Muscle of back (tissue), 3 donors: ENCODE measurements at regions not wholly inside any gene's neighbourhood (a gene's known extent, or its start where the extent isn't known, plus 50 kb on each side); places are given as distances from the start of the nearest gene placed in this dataset.

ENCODE experiments used
- DNase-seq, 3 donors: peaks; one replicate each; pipeline versions ENCODE4 v3.0.0 to v3.0.0-alpha.2; 2013

DNA sequence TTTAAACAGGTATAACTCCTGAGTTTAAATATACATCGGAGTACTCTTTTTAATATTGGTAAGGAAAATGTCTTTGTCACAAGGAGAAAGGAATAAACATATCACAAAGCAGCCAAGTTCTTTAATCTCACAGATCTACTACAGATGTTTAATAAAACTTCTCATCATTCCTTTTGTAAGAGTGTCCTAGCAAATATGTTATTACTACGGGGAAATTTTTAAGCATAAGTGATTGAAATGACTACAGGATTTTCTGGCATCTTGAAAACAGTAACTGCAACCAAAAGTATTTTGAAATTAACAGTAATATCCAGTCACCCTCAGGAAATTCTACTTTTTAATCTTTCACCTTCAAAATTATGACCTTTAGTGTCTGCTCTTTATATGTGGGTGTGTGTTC, 403.1 kb downstream of the IRS1 start:
- DNase-seq, result no peak

GRCh38 chr2:226387499-226387942, 412.1 kb downstream of the IRS1 start:
- no peak for DNase-seq

- DNase-seq, result no peak
Measured at GRCh38 chr2:226383461-226383860, 416.2 kb downstream of the IRS1 start.

- no peak for DNase-seq
Measured at GRCh38 chr2:226380679-226381078, 418.9 kb downstream of the IRS1 start.

DNA sequence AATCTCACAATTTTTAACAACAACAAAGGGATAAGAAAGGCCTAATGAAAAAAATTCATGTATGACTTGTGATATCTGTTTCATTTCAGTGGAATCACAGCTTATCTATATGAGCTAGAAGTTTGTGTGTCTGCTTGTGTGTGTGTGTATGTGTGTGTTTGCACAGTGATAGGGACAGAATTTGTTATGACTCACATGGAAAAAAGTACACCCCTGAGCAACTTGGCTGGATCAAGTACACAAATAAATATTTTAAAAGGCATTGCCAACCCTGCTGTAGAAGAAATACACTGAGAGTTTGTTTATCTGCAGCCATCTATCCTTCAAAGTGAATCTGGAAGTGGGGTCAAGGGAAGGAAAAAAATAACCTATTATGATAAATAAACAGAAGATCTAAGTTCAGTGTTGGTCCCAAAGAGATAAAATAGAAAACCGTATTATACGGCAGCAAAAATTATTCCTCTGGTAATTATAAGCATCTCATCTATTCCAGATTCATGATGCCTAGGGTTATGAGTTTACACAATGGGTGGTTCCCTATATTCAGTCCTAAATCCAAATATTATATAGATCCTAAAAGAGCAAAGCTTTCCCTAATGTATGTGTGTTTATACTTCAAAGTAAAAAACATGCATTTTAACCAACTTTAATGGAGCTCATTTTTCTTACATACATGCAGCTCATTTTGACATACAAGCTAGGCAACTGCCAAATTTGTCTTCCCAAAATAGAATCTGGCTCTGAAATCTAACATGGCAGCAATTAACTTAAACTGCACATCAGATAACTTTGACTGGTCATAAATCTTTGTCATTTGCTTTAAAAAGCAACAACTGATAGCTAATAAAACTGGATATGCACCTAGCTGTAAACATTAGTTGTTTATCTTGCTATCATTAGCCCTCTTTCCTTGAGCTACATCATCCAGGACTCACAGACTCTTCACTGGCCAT, 420.6 kb downstream of the IRS1 start:
- peak in 1 of 3 donors; percentile 16 for DNase-seq

GRCh38 chr2:226376516-226377180, 423.0 kb downstream of the IRS1 start:
- DNase-seq, result no peak

- no peak for DNase-seq
Measured at GRCh38 chr2:226366920-226367319, 432.7 kb downstream of the IRS1 start.

DNA sequence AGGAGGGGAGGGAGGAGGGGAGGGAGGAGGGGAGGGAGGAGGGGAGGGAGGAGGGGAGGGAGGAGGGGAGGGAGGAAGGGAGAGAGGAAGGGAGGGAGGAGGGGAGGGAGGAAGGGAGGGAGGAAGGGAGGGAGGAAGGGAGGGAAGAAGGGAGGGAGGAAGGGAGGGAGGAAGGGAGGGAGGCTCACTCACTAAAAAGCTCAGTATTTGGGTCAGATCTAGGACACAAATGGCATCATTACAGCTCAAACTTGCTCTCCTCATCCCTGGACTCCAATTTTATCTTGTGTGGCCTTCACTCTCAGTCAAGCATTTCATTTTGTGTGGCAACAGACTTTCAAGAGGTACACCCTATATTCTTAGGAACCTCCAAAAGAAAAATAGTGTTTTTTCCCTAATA, 435.4 kb downstream of the IRS1 start:
- no peak for DNase-seq

DNA sequence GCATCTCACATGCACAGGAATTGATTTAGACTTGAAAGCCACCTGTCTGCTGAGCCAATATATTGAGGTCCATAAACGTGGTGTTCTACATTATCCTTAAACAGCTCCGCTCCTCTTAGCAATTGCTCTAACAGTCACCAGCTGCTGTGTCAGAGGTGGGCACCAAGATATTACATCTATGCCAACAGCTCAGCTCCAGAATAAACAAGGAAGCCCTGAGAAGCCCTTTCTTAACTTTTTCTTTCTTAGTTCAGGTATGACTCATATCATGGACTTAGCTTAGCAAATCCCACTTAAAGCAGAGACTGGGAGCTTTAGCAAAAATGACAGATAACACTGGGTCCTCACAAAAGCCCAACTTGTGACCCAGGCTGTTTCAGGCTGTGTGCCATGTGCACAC, 436.6 kb downstream of the IRS1 start:
- no peak for DNase-seq

- no peak for DNase-seq
Measured at GRCh38 chr2:226360658-226361057, 439.0 kb downstream of the IRS1 start.

DNA sequence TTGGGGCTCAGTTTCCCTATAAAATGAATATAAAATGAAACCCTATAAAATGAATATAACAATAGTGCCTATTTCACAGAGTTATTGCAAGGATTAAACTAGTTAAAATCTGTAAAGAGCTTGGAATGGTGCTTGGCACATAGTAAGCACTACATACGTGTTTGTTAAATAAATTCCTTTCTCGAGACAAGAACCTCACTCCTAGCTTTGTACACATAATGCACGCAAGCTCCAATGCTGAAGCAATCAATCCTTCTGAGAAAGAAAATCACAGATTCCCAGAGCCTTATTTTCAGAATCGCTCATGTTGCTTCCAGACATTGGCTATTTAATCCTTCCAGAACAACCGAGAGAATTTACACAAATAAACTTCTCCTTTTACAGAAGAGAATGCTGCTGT, 440.9 kb downstream of the IRS1 start:
- no peak for DNase-seq

- DNase-seq, result no peak
Measured at GRCh38 chr2:226357816-226358215, 441.8 kb downstream of the IRS1 start.

DNA sequence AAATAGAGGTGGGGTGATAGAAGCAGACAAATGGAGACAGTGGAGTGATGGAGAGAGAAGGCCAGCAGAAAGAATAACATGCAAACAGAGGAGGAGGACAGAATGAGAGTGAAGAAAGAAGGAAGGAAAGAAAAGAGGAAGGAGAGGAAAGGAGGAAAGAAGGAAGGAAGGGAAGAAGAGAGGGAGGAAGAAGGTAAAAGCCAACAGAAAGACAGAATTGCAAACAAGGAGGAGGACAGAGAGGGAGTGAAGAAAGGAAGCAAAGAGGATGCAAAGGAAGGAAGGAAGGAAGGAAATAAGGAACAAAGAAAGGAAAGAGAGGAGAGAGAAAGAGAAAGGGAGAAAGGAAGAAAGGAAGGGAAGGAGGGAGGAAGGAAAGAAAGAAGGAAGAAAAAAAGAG, 444.0 kb downstream of the IRS1 start:
- DNase-seq, result no peak

- DNase-seq, result peak in 1 of 3 donors; percentile 28
Measured at GRCh38 chr2:226354434-226354833, 445.2 kb downstream of the IRS1 start.

DNA sequence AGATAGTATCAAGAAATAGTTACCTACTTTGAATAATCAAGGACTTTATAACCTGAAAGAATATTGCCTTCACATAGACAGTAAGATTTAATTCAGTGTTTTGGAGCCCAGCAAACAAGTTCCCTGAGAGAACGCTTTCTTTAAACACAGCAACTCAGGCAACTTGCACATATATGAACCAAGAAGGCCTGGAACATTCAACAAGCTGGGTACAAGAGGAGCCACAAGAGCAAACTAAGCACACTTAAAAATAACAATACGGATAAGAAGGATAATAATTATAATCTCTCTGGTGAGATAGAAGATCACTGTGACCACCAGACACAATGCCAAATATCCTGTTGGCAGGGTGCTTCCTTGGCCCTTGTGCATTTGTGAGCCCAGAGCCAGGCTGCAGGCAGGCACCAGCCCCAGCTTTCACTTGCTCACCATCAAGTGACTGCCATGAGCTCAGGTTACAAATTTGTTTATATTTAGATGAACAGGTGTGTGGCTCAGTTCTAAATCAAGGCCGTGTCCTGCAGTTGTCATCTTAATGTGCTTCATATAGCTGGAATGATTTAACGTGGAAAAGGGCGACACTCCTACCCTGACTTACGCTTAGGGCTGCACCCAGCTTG, 446.6 kb downstream of the IRS1 start:
- peak; percentile 37 to 64 (median 55) for DNase-seq

DNA sequence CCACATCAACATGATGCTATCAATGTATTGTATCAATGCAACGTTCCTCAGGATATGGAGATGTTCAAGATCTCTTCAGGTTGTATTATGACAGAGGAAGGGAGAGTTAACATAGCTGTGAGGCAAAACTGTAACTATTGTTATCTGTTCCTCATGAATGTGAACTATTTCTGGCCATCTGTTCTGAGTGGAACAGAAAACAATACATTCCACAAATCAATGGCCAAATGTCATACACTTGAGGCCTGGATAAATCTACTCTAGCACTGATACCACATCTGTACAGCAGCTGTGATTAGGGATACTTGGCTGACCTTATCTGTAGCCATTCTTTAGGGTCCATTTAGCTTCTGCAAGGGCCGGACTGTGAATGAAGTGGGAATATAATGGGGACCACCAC, 447.9 kb downstream of the IRS1 start:
- no peak for DNase-seq

GRCh38 chr2:226339616-226340015, 460.0 kb downstream of the IRS1 start:
- DNase-seq, result no peak

- no peak for DNase-seq
Measured at GRCh38 chr2:226338825-226339224, 460.8 kb downstream of the IRS1 start.

DNA sequence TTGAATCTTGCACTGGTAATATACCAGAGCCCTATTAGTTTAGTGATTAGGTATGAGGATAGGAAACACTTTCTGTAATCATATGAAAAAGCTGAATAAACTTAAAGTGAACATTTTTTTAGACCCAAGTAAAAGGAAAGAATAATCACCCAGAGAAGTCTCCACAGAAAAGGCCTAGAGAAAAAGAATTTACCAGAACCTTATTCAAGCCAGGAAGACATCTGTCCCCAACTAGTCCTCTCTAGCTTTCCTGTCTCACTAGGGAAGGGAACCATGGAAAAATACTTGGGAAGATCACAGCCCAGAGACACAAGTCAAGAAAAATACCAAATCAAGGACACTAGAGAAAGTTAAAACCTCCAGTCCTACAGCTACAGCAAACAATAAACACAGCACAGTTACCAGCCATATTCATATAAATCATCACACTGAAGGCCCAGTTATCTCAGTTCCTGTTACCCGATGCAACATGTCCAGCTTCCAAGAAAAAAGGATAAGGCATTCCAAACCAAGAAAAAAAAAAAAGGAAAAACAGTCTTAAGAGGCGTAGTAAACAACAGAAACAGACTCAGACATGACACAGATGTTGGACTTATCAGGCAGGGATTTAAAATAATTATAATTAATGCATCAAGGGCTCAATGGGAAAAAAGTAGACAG, 461.5 kb downstream of the IRS1 start:
- DNase-seq, result peak in 1 of 3 donors; percentile 18

DNA sequence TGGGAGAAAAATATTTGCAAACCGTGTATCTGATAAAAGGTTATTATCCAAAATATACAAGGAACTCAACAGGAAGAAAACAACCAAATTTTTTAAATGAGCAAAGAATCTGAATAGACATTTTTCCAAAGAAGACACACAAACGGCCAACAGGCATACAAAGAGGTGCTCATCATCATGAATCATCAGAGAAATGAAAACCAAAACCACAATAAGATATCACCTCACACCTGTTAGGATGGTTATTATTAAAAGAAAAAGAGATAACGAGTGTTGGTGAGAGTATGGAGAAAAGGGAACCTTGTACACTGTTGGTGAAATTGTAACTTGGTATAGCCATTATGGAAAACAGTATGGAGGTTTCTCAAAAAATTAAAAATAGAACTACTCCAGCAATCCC, 463.3 kb downstream of the IRS1 start:
- no peak for DNase-seq

DNA sequence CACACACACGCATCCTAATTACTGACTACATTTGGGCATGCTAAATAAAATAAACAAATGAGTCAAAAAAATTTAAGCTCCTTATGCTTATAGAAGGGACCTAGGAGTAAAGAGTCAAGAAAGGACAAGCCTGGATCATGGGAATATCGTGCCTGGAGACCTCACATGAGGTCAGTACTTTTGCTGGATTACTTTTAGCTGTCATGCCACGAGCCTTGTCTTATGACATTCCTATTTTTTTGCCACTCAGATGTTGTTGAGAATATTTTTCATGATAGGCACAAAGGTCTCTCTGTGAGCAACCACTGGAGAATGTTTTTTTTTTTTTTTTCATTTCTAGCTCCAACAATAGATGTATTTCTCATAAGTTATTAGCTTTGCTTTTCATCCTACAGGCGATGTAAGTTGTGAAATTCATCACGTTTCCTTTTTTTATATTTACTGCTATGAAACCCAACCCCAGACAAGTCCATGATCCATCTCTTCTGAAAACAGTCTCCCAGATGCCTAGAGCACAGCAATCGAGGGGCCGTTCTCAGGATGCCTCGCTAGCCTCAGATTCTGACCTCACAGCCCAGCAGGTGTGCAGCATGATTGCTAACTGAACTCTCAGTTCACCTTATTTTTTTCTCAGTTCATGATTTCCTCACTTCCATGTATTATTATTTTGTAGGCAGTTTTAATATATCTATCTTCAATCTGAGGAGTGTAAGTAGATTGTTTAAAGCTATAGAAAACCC, 464.5 kb downstream of the IRS1 start:
- DNase-seq, result no peak
